ENCODE measurements at regions not wholly inside any gene's neighbourhood (a gene's known extent, or its start where the extent isn't known, plus 50 kb on each side); places are given as distances from the start of the nearest gene placed in this dataset.

GRCh38 chr12:70033310-70033709 is 208.3 kb downstream of the MYRFL start:
- Histone ChIP-seq H3K9ac (ENCODE audit: low read length) (no peak overlapping the region), H3K79me2 (ENCODE audit: insufficient read depth, low read length) (no peaks in the 10 kb centered on the region), H3K27me3 (ENCODE audit: insufficient read depth, low read length) (no peaks in the 10 kb centered on the region), H3K9me2 (ENCODE audit: low read depth, low read length) (no peaks in the 10 kb centered on the region), H3K36me3 (ENCODE audit: insufficient read depth, low read length) (no peaks in the 10 kb centered on the region), H3K4me2 (ENCODE audit: low read length) (no peak overlapping the region), H2AFZ (ENCODE audit: low read length) (peak overlapping the region; percentile 78; the same call in 1 of the 2 replicates), H3K27ac (ENCODE audit: low read depth, low read length, poor library complexity, severe bottlenecking) (no peak overlapping the region), H3K4me1 (ENCODE audit: insufficient read depth, low read length, severe bottlenecking) (peaks cover 28% of the 10 kb centered on the region), H3K9me3 (ENCODE audit: low read length) (no peaks in the 10 kb centered on the region), H3K4me3 (ENCODE audit: low read depth, low read length, poor library complexity, severe bottlenecking) (no peak overlapping the region), H4K20me1 (ENCODE audit: insufficient read depth, low read length) (no peaks in the 10 kb centered on the region), H3F3A (ENCODE audit: insufficient read depth, low read length) (no peaks in the 10 kb centered on the region)
- TF ChIP-seq EZH2 (IDR thresholded peaks at IDR 0.05; ENCODE audit: borderline replicate concordance, low read length), result no peak
- TF ChIP-seq, protein P1, sequence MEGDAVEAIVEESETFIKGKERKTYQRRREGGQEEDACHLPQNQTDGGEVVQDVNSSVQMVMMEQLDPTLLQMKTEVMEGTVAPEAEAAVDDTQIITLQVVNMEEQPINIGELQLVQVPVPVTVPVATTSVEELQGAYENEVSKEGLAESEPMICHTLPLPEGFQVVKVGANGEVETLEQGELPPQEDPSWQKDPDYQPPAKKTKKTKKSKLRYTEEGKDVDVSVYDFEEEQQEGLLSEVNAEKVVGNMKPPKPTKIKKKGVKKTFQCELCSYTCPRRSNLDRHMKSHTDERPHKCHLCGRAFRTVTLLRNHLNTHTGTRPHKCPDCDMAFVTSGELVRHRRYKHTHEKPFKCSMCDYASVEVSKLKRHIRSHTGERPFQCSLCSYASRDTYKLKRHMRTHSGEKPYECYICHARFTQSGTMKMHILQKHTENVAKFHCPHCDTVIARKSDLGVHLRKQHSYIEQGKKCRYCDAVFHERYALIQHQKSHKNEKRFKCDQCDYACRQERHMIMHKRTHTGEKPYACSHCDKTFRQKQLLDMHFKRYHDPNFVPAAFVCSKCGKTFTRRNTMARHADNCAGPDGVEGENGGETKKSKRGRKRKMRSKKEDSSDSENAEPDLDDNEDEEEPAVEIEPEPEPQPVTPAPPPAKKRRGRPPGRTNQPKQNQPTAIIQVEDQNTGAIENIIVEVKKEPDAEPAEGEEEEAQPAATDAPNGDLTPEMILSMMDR (IDR thresholded peaks at IDR 0.05; ENCODE audit: low read length), result no peak

DNA sequence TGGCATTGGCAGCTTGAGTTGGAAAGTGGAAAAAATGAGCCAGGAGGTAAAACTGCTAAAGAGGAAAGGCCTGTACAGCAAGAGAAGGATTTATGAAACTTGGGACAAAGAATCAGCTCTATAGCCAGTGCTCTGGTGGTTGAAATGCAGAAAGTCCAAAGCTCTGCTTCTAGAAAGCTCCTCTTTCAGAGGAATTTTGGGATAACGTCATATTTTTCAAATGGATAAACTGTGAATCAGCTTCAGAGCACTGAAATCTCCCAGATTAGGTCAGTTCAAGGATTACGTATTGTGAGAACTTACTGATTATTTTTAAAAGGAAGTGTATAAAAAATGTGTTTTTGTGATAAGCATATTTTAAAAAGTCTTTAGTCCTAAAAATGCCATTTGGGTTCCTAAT is 203.1 kb upstream of the CNOT2 start:
- Histone ChIP-seq H3K9me2 (ENCODE audit: low read depth, low read length) (no peaks in the 10 kb centered on the region), H3K9ac (ENCODE audit: low read length) (no peak overlapping the region), H2AFZ (ENCODE audit: low read length) (no peak overlapping the region), H3K27ac (ENCODE audit: low read depth, low read length, poor library complexity, severe bottlenecking) (no peak overlapping the region), H3K4me2 (ENCODE audit: low read length) (no peak overlapping the region), H3K9me3 (ENCODE audit: low read length) (no peaks in the 10 kb centered on the region), H3K79me2 (ENCODE audit: insufficient read depth, low read length) (no peaks in the 10 kb centered on the region), H3F3A (ENCODE audit: insufficient read depth, low read length) (no peaks in the 10 kb centered on the region), H3K4me1 (ENCODE audit: insufficient read depth, low read length, severe bottlenecking) (peaks cover 16% of the 10 kb centered on the region), H3K4me3 (ENCODE audit: low read depth, low read length, poor library complexity, severe bottlenecking) (no peak overlapping the region), H3K27me3 (ENCODE audit: insufficient read depth, low read length) (no peaks in the 10 kb centered on the region), H4K20me1 (ENCODE audit: insufficient read depth, low read length) (no peaks in the 10 kb centered on the region), H3K36me3 (ENCODE audit: insufficient read depth, low read length) (no peaks in the 10 kb centered on the region)
- no peak for TF ChIP-seq EZH2 (IDR thresholded peaks at IDR 0.05; ENCODE audit: borderline replicate concordance, low read length)
- TF ChIP-seq, protein P1 (IDR thresholded peaks at IDR 0.05; ENCODE audit: low read length), result no peak

DNA sequence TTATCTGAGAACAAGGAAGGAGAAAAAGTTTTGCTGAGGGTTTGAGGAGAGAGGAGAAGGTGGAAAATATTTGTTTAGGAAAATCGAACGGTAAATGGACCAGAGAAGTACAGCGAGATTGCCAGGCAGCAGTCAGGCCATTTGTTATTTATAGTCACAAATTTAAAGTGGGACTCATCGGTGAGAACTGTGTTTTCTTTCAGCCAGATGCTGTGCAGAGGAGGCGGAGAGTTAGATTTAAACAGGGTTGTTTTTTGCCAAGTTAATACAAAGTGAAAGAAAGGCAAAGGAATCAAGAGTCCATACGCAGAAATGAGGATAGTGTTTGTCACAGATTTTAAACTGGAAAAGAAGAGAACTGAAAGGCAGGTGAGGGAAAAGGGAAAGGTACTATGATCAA is 200.6 kb upstream of the CNOT2 start:
- Histone ChIP-seq H3K4me3 (ENCODE audit: low read depth, low read length, poor library complexity, severe bottlenecking) (no peak overlapping the region), H2AFZ (ENCODE audit: low read length) (peak overlapping the region; percentile 39; the same call in 1 of the 2 replicates), H4K20me1 (ENCODE audit: insufficient read depth, low read length) (no peaks in the 10 kb centered on the region), H3F3A (ENCODE audit: insufficient read depth, low read length) (no peaks in the 10 kb centered on the region), H3K9me2 (ENCODE audit: low read depth, low read length) (no peaks in the 10 kb centered on the region), H3K27ac (ENCODE audit: low read depth, low read length, poor library complexity, severe bottlenecking) (no peak overlapping the region), H3K79me2 (ENCODE audit: insufficient read depth, low read length) (no peaks in the 10 kb centered on the region), H3K36me3 (ENCODE audit: insufficient read depth, low read length) (no peaks in the 10 kb centered on the region), H3K27me3 (ENCODE audit: insufficient read depth, low read length) (no peaks in the 10 kb centered on the region), H3K4me1 (ENCODE audit: insufficient read depth, low read length, severe bottlenecking) (peaks cover 12% of the 10 kb centered on the region), H3K9ac (ENCODE audit: low read length) (no peak overlapping the region), H3K4me2 (ENCODE audit: low read length) (no peak overlapping the region), H3K9me3 (ENCODE audit: low read length) (no peaks in the 10 kb centered on the region)
- TF ChIP-seq, protein P1 (IDR thresholded peaks at IDR 0.05; ENCODE audit: low read length), result no peak
- no peak for TF ChIP-seq EZH2 (IDR thresholded peaks at IDR 0.05; ENCODE audit: borderline replicate concordance, low read length)

All from OCI-LY1 (cell line).